ENCODE measurements at regions not wholly inside any gene's neighbourhood (a gene's known extent, or its start where the extent isn't known, plus 50 kb on each side); places are given as distances from the start of the nearest gene placed in this dataset.
"Not testable (repeated sequence)": the region's sequence is repeated elsewhere in the genome, so short reads cannot be mapped to it uniquely, and the experiment has no call there.

DNA sequence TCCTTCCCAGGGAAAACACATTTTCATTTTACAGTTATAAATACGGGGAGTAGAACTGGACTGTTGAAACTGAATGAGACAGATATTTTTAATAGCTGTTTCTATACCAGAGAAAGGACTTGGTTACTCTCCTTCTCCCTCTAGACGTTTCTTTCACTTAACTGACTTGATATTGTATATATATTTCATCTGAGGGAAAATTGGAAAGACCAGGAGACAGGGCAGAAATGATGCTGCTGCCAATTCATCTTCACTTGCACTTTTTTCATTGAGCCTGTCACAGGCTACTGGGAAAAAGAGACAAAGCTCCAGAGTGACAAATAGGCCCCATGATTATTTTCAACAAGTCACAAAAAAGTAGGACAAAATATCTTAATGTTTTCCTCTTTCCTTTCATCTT lies 636.0 kb upstream of the TPK1 start:
- H3K9ac ChIP-seq: no peak overlapping the region
- no peak overlapping the region for H3K4me3 ChIP-seq
- no peaks in the 10 kb centered on the region for H3K36me3 ChIP-seq
- H3K27me3 ChIP-seq: no peaks in the 10 kb centered on the region
- H3K9me3 ChIP-seq (replicated peaks in 1 of 11): peaks cover 0 to 1% (median 0%) of the 10 kb centered on the region in 11 experiments; a peak in 2 of 22 replicates
- no peaks in the 10 kb centered on the region for H3K4me1 ChIP-seq
- H3K4me2 ChIP-seq: no peak overlapping the region
- TF ChIP-seq Cebpa-rat (IDR thresholded peaks at IDR 0.05): no peak
- H3K27ac ChIP-seq: no peak overlapping the region
- no peaks in the 10 kb centered on the region for H4K20me1 ChIP-seq

DNA sequence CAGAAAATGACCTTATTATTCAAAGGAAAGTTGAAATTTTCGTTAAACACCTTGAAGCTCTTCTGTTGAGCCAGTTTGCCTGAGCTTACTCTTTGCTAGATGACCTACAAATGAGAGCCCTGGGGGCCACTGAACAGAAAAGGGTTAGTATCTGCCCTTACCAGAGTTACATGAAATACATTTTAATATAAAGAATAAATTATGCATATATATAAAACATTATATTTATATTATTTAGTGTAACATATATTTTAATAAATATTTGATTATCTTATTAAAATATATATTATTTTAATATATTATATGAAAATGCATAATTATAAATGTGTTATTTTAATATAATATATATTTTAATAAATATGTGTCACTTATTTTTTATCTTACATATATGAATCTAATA lies 628.4 kb upstream of the TPK1 start:
- no peaks in the 10 kb centered on the region for H3K4me1 ChIP-seq
- H3K27me3 ChIP-seq: no peaks in the 10 kb centered on the region

DNA sequence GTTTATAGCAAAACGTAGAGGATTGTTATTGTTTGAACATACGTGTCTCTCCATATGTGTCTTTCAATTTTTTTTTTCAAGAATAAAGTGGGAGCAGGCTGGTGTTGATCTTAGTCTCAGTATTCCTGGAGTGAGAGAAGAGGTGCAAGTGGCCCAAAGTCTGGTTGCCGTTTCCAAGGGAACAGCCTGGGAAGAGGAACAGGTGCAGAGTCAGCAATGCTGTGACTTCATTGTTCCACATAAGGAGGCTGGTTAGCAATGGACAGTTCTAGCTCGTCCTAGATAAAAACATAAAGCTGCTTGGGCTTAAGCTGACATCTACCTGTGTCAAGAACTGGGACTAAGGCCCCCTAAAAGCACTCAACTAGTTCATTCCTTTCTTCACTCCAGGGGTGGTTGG lies 626.6 kb upstream of the TPK1 start:
- Histone ChIP-seq H3K4me3 (no peak overlapping the region), H3K9ac (no peak overlapping the region), H3K4me1 (no peaks in the 10 kb centered on the region), H3K36me3 (no peaks in the 10 kb centered on the region), H3K27ac (no peak overlapping the region), H4K20me1 (no peaks in the 10 kb centered on the region), H3K4me2 (no peak overlapping the region), H3K9me3 (replicated peaks in 1 of 11) (peaks cover 0 to 4% (median 0%) of the 10 kb centered on the region in 11 experiments; a peak in 1 of 22 replicates), H3K27me3 (no peaks in the 10 kb centered on the region)
- no peak for TF ChIP-seq Cebpa-rat (IDR thresholded peaks at IDR 0.05)

More for the DNA sequence above, 628.4 kb upstream of the TPK1 start:
- TF ChIP-seq Cebpa-rat (IDR thresholded peaks at IDR 0.05): no peak
- H3K9ac ChIP-seq: no peak overlapping the region
- H4K20me1 ChIP-seq: no peaks in the 10 kb centered on the region
- H3K9me3 ChIP-seq (replicated peaks in 1 of 11): peaks cover 0 to 4% (median 0%) of the 10 kb centered on the region in 11 experiments; a peak in 1 of 22 replicates
- no peak overlapping the region for H3K27ac ChIP-seq
- no peaks in the 10 kb centered on the region for H3K36me3 ChIP-seq
- H3K4me3 ChIP-seq: no peak overlapping the region
- no peak overlapping the region for H3K4me2 ChIP-seq

DNA sequence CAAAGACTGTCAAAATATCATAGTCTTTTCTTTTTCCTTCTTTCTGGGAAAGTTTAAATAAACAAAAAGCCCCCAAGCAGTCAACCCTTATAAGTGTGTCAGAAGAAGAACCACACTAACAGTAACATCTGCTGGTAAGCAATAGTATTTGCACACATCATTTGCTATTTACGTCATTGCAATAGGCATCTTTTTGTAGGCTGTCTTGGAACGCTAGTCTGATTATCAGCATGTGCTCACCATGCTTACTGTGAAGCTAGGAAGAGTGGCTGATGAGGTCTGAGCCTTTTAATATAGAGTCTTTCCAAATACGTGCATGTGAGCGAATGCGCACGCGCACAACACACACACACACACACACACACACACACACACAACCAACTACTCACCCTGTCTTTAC lies 599.0 kb upstream of the TPK1 start:
- H3K4me1 ChIP-seq: no peaks in the 10 kb centered on the region
- no peaks in the 10 kb centered on the region for H4K20me1 ChIP-seq
- H3K9ac ChIP-seq: no peak overlapping the region
- no peaks in the 10 kb centered on the region for H3K9me3 ChIP-seq (replicated peaks in 1 of 11)
- H3K27me3 ChIP-seq: no peaks in the 10 kb centered on the region
- TF ChIP-seq Cebpa-rat (IDR thresholded peaks at IDR 0.05): no peak
- no peaks in the 10 kb centered on the region for H3K36me3 ChIP-seq
- H3K4me3 ChIP-seq: no peak overlapping the region
- H3K27ac ChIP-seq: no peak overlapping the region
- no peak overlapping the region for H3K4me2 ChIP-seq

DNA sequence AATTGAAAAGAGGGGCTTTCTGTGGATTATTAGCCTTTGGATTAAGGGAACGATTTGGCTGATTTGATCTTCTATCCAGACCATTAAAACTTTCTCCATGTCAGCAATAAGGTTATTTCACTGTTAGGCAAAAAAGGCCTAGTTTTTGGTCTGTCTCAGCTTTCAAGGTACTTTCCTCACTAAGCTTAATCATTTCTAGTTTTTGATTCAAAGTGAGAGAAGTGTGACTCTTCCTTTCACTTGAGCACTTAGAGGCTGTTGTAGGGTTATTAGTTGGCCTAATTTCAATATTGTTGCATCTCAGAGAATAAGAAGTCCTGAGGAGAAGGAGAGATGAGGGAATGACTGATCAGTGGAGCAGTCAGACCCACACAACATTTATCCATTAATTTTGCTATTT lies 596.0 kb upstream of the TPK1 start:
- Histone ChIP-seq H3K36me3 (no peaks in the 10 kb centered on the region), H3K4me3 (no peak overlapping the region), H3K9ac (no peak overlapping the region), H3K27me3 (no peaks in the 10 kb centered on the region), H4K20me1 (no peaks in the 10 kb centered on the region), H3K9me3 (replicated peaks in 1 of 11) (no peaks in the 10 kb centered on the region), H3K27ac (no peak overlapping the region), H3K4me2 (no peak overlapping the region), H3K4me1 (no peaks in the 10 kb centered on the region)
- no peak for TF ChIP-seq Cebpa-rat (IDR thresholded peaks at IDR 0.05)

DNA sequence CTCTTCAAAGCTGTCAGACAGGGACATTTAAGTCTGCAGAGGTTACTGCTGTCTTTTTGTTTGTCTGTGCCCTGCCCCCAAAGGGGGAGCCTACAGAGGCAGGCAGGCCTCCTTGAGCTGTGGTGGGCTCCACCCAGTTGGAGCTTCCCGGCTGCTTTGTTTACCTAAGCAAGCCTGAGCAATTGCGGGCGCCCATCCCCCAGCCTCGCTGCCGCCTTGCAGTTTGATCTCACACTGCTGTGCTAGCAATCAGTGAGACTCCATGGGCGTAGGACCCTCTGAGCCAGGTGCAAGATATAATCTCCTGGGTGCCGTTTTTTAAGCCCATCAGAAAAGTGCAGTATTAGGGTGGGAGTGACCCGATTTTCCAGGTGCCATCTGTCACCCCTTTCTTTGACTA lies 582.6 kb upstream of the TPK1 start:
- H3K4me3 ChIP-seq, H4K20me1 ChIP-seq, H3K27ac ChIP-seq, H3K4me1 ChIP-seq, H3K36me3 ChIP-seq, H3K9ac ChIP-seq, H3K4me2 ChIP-seq, H3K27me3 ChIP-seq: not testable (repeated sequence)
- H3K9me3 ChIP-seq (replicated peaks in 1 of 11): peaks cover 0 to 10% (median 7%) of the 10 kb centered on the region in 11 experiments; a peak in 13 of 22 replicates

DNA sequence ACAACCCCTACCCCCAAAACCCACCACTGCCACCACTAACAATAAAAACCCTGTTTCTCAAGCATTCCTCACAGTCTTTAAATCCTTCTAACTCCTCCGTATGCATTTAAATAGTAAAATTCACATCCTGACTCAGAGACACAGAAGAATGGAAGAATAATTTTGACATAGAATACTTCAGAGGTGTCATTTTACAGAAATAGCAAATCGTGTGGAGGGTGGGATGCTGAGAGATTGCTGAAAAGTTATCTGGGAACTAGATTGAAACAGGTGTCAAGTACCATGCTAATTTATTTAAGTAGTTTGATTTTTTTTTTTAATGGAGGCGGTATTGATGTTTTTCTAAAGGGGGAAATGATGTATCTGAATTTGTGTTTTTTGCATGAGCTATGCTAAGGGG lies 575.2 kb upstream of the TPK1 start:
- no peak overlapping the region for H3K4me2 ChIP-seq
- H3K36me3 ChIP-seq: no peaks in the 10 kb centered on the region
- H3K9me3 ChIP-seq (replicated peaks in 1 of 11): peaks cover 0 to 13% (median 9%) of the 10 kb centered on the region in 11 experiments; a peak in 17 of 22 replicates
- no peak overlapping the region for H3K27ac ChIP-seq
- no peaks in the 10 kb centered on the region for H3K27me3 ChIP-seq
- H4K20me1 ChIP-seq: no peaks in the 10 kb centered on the region
- TF ChIP-seq Cebpa-rat (IDR thresholded peaks at IDR 0.05): no peak
- H3K4me1 ChIP-seq: no peaks in the 10 kb centered on the region
- no peak overlapping the region for H3K9ac ChIP-seq
- no peak overlapping the region for H3K4me3 ChIP-seq

DNA sequence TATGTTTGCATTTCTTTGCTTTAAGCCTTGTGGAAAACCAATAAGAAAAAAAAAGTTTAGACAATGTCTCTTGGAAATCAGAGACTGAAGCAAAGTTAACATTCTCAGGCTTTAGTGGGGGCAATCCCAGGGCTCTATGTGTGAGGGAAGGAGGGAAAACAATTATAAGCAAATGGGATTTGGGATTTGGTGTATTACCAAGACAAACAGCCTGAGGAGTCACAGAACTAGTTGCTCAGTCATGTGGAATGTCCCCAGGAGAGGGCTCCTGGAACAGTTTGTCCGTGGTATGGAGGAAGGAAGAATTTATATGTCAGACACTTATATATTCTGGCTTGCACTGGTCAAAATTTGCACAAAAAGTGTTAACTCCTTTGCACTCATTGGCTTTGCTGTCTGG lies 562.9 kb upstream of the TPK1 start:
- Histone ChIP-seq H3K36me3 (no peaks in the 10 kb centered on the region), H3K9ac (no peak overlapping the region), H3K4me3 (no peak overlapping the region), H3K4me1 (no peaks in the 10 kb centered on the region), H3K4me2 (no peak overlapping the region), H4K20me1 (no peaks in the 10 kb centered on the region; a peak in 1 of 22 replicates), H3K27me3 (no peaks in the 10 kb centered on the region), H3K9me3 (replicated peaks in 1 of 11) (peaks cover 0 to 12% (median 0%) of the 10 kb centered on the region in 11 experiments; a peak in 5 of 22 replicates), H3K27ac (no peak overlapping the region)
- TF ChIP-seq Cebpa-rat (IDR thresholded peaks at IDR 0.05): no peak

DNA sequence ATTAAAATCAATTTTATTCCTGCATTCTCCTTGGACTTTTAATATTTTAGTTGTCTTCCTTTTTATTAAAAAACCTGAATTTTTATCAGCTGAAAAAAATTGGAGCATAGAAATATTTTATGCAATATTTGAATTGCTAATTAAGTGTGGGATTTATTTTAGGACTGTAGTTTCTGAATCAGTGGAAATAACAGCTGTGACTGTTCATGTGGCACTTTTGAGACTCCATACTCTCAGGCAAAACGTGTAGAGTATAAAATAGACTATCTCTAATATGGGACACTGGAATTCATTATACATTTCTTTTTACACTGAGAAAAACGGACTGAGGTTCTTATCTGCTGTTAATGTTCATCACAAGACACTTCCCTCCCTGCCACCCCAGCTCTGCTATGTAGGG lies 558.3 kb upstream of the TPK1 start:
- H3K4me3 ChIP-seq: no peak overlapping the region
- H3K36me3 ChIP-seq: no peaks in the 10 kb centered on the region
- no peaks in the 10 kb centered on the region for H3K4me1 ChIP-seq
- no peak overlapping the region for H3K9ac ChIP-seq
- H3K27me3 ChIP-seq: no peaks in the 10 kb centered on the region
- no peak overlapping the region for H3K27ac ChIP-seq
- no peaks in the 10 kb centered on the region for H4K20me1 ChIP-seq
- H3K9me3 ChIP-seq (replicated peaks in 1 of 11): peaks cover 0 to 12% (median 0%) of the 10 kb centered on the region in 11 experiments; a peak in 6 of 22 replicates
- TF ChIP-seq Cebpa-rat (IDR thresholded peaks at IDR 0.05): no peak
- no peak overlapping the region for H3K4me2 ChIP-seq

DNA sequence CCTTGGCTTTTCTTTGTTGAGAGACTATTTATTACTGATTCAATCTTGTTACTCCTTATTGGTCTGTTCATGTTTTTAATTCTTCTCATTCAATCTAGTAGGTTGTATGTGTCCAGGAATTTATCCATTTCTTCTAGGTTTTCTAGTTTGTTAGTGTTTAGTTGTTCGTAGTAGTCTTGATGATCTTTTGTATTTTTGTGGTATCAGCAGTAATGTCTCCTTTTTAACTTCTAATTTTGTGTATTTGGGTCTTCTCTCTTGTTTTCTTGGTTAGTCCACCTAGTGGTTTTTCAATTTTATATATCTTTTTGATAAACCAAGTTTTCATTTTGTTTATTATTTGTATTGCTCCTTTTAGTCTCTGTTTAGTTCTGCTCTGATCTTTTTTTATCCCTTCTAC lies 546.9 kb upstream of the TPK1 start:
- no peak overlapping the region for H3K4me3 ChIP-seq
- no peak overlapping the region for H3K9ac ChIP-seq
- H3K27ac ChIP-seq: no peak overlapping the region
- H3K36me3 ChIP-seq: no peaks in the 10 kb centered on the region
- H3K9me3 ChIP-seq (replicated peaks in 1 of 11): peaks cover 0 to 22% (median 7%) of the 10 kb centered on the region in 11 experiments; a peak in 9 of 22 replicates
- no peaks in the 10 kb centered on the region for H4K20me1 ChIP-seq
- no peaks in the 10 kb centered on the region for H3K4me1 ChIP-seq
- H3K4me2 ChIP-seq: no peak overlapping the region
- no peak for TF ChIP-seq Cebpa-rat (IDR thresholded peaks at IDR 0.05)
- H3K27me3 ChIP-seq: no peaks in the 10 kb centered on the region
